ENCODE measurements at regions not wholly inside any gene's neighbourhood (a gene's known extent, or its start where the extent isn't known, plus 50 kb on each side); places are given as distances from the start of the nearest gene placed in this dataset.

GRCh38 chr15:29959384-29960137 lies 123.2 kb upstream of the GOLGA8J start:
- DNase-seq = peak in 1 of 58 donors; percentile 46

- DNase-seq = peak in 39 of 58 donors; percentile 30 to 84 (median 66)
These were observed 130.0 kb upstream of the TJP1 start for GRCh38 chr15:29952225-29952624.

GRCh38 chr15:29945943-29946596 lies 123.8 kb upstream of the TJP1 start:
- DNase-seq = no peak

GRCh38 chr15:29944925-29945324 lies 122.7 kb upstream of the TJP1 start:
- DNase-seq = no peak

- DNase-seq = no peak
These were observed 120.3 kb upstream of the TJP1 start for GRCh38 chr15:29942548-29942947.

- DNase-seq = peak in 9 of 58 donors; percentile 17 to 52 (median 35)
These were observed 119.9 kb upstream of the TJP1 start for GRCh38 chr15:29942143-29942542.

GRCh38 chr15:29939404-29939803 lies 117.1 kb upstream of the TJP1 start:
- DNase-seq = no peak

- peak in 5 of 58 donors; percentile 28 to 66 (median 37) for DNase-seq
These were observed 116.4 kb upstream of the TJP1 start for GRCh38 chr15:29938361-29939335.

GRCh38 chr15:29937956-29938355 lies 115.7 kb upstream of the TJP1 start:
- no peak for DNase-seq

- DNase-seq = no peak
These were observed 114.2 kb upstream of the TJP1 start for GRCh38 chr15:29936353-29937049.

- DNase-seq = no peak
These were observed 113.2 kb upstream of the TJP1 start for GRCh38 chr15:29935296-29936004.

GRCh38 chr15:29934251-29934650 lies 112.0 kb upstream of the TJP1 start:
- DNase-seq = no peak

GRCh38 chr15:29933042-29933803 lies 111.0 kb upstream of the TJP1 start:
- DNase-seq = no peak

GRCh38 chr15:29926083-29926388 lies 103.8 kb upstream of the TJP1 start:
- DNase-seq = no peak

GRCh38 chr15:29925227-29926082 lies 103.2 kb upstream of the TJP1 start:
- peak in 10 of 58 donors; percentile 21 to 56 (median 34) for DNase-seq

GRCh38 chr15:29924750-29925149 lies 102.5 kb upstream of the TJP1 start:
- DNase-seq = no peak

- no peak for DNase-seq
These were observed 99.9 kb upstream of the TJP1 start for GRCh38 chr15:29922191-29922590.

- DNase-seq = no peak
These were observed 98.9 kb upstream of the TJP1 start for GRCh38 chr15:29921130-29921601.

GRCh38 chr15:29920515-29920914 lies 98.2 kb upstream of the TJP1 start:
- peak in 2 of 58 donors; percentile 13 to 46 for DNase-seq
